Activated T-cell treated with anti-CD3 and anti-CD28 coated beads for 1 hour (primary cell): ENCODE measurements at regions not wholly inside any gene's neighbourhood (a gene's known extent, or its start where the extent isn't known, plus 50 kb on each side); places are given as distances from the start of the nearest gene placed in this dataset.

ENCODE experiments used
- DNase-seq: peaks from one replicate; pipeline ENCODE4 v3.0.0-alpha.2; 2020; ENCODE audit warnings: low read depth

- DNase-seq = no peak
Observed at GRCh38 chr16:51900221-51900780, 646.6 kb downstream of the TOX3 start.

- no peak for DNase-seq
Observed at GRCh38 chr16:51898872-51899271, 648.1 kb downstream of the TOX3 start.

- no peak for DNase-seq
Observed at GRCh38 chr16:51896013-51896412, 650.9 kb downstream of the TOX3 start.

GRCh38 chr16:51892293-51893007 lies 654.5 kb downstream of the TOX3 start:
- no peak for DNase-seq

- DNase-seq = no peak
Observed at GRCh38 chr16:51888534-51888933, 658.4 kb downstream of the TOX3 start.

- no peak for DNase-seq
Observed at GRCh38 chr16:51888016-51888415, 658.9 kb downstream of the TOX3 start.

- no peak for DNase-seq
Observed at GRCh38 chr16:51886456-51886855, 660.5 kb downstream of the TOX3 start.

GRCh38 chr16:51884773-51885172 lies 662.2 kb downstream of the TOX3 start:
- DNase-seq = no peak

- no peak for DNase-seq
Observed at GRCh38 chr16:51881731-51882130, 665.2 kb downstream of the TOX3 start.

- DNase-seq = no peak
Observed at GRCh38 chr16:51880776-51881175, 666.2 kb downstream of the TOX3 start.

- no peak for DNase-seq
Observed at GRCh38 chr16:51877686-51878085, 669.3 kb downstream of the TOX3 start.

- DNase-seq = no peak
Observed at GRCh38 chr16:51876934-51877333, 670.0 kb downstream of the TOX3 start.

- no peak for DNase-seq
Observed at GRCh38 chr16:51876601-51876875, 670.4 kb downstream of the TOX3 start.

GRCh38 chr16:51875834-51876600 lies 670.9 kb downstream of the TOX3 start:
- DNase-seq = no peak

GRCh38 chr16:51872524-51872923 lies 674.4 kb downstream of the TOX3 start:
- DNase-seq = no peak

- DNase-seq = no peak
Observed at GRCh38 chr16:51870296-51870854, 676.6 kb downstream of the TOX3 start.

GRCh38 chr16:51869176-51869575 lies 677.8 kb downstream of the TOX3 start:
- no peak for DNase-seq

- no peak for DNase-seq
Observed at GRCh38 chr16:51868631-51869030, 678.3 kb downstream of the TOX3 start.

- no peak for DNase-seq
Observed at GRCh38 chr16:51867386-51868065, 679.4 kb downstream of the TOX3 start.

GRCh38 chr16:51864575-51864974 lies 682.4 kb downstream of the TOX3 start:
- no peak for DNase-seq

GRCh38 chr16:51854401-51854951 lies 692.5 kb downstream of the TOX3 start:
- no peak for DNase-seq

- DNase-seq = no peak
Observed at GRCh38 chr16:51853586-51853985, 693.4 kb downstream of the TOX3 start.
